ENCODE measurements at regions not wholly inside any gene's neighbourhood (a gene's known extent, or its start where the extent isn't known, plus 50 kb on each side); places are given as distances from the start of the nearest gene placed in this dataset.

GRCh38 chr9:134223591-134224122 is 59.3 kb upstream of the RNU6ATAC start:
- no peak for TF ChIP-seq CTCF (optimal IDR thresholded peaks at IDR 0.05 in 1 of 3, IDR thresholded peaks at IDR 0.05 in 1 of 3, conservative IDR thresholded peaks at IDR 0.05 in 1 of 3; ENCODE audit: extremely low read depth in 1 of 3, insufficient read depth in 2 of 3, low read length in 3 of 3)
- no peak for TF ChIP-seq EZH2 (IDR thresholded peaks at IDR 0.05; ENCODE audit: low read length)

All from keratinocyte (primary cell).